Epithelial cell of esophagus (primary cell): ENCODE measurements at regions not wholly inside any gene's neighbourhood (a gene's known extent, or its start where the extent isn't known, plus 50 kb on each side); places are given as distances from the start of the nearest gene placed in this dataset.
"Not testable (repeated sequence)": the region's sequence is repeated elsewhere in the genome, so short reads cannot be mapped to it uniquely, and the experiment has no call there.

Source experiments
- DNase-seq: peaks from one replicate; pipeline ENCODE4 v3.0.0; 2010; ENCODE audit warnings: low read depth
- H3K4me3 ChIP-seq: 2 replicates; pipeline ENCODE4 v1.5.1; 2011; ENCODE audit warnings: mild to moderate bottlenecking, low read length, control low read depth
- CTCF ChIP-seq: IDR thresholded peaks from 2 replicates; pipeline ENCODE4 v1.5.1; 2011; ENCODE audit warnings: low read depth, mild to moderate bottlenecking, low read length, control low read depth, inconsistent platforms; ENCODE audit not compliant: insufficient read depth; ENCODE audit errors: missing control alignments

- DNase-seq, result no peak
- no peak for TF ChIP-seq CTCF
- H3K4me3 ChIP-seq, result no peak overlapping the region
Observed at GRCh38 chr2:190150413-190150812, 87.9 kb upstream of the MSTN start.

GRCh38 chr2:190149908-190150307 lies 87.4 kb upstream of the MSTN start:
- H3K4me3 ChIP-seq, result no peak overlapping the region
- no peak for DNase-seq
- no peak for TF ChIP-seq CTCF

- no peak for DNase-seq
- TF ChIP-seq CTCF, result no peak
- no peak overlapping the region for H3K4me3 ChIP-seq
Observed at GRCh38 chr2:190149200-190149599, 86.7 kb upstream of the MSTN start.

- not testable (repeated sequence) for DNase-seq, H3K4me3 ChIP-seq
Observed at GRCh38 chr2:190146109-190146508, 83.6 kb upstream of the MSTN start.

GRCh38 chr2:190140474-190140873 lies 77.9 kb upstream of the MSTN start:
- not testable (repeated sequence) for DNase-seq, H3K4me3 ChIP-seq

GRCh38 chr2:190139371-190139770 lies 76.8 kb upstream of the MSTN start:
- no peak overlapping the region for H3K4me3 ChIP-seq
- no peak for DNase-seq

GRCh38 chr2:190138032-190138431 lies 75.5 kb upstream of the MSTN start:
- DNase-seq, result no peak
- H3K4me3 ChIP-seq, result no peak overlapping the region
- TF ChIP-seq CTCF, result no peak

More at GRCh38 chr2:190139371-190139770, 76.8 kb upstream of the MSTN start:
- TF ChIP-seq CTCF, result no peak

- TF ChIP-seq CTCF, result no peak
- no peak for DNase-seq
- no peak overlapping the region for H3K4me3 ChIP-seq
Observed at GRCh38 chr2:190137561-190137960, 75.0 kb upstream of the MSTN start.
